Neural cell (in vitro differentiated cells): ENCODE measurements at regions not wholly inside any gene's neighbourhood (a gene's known extent, or its start where the extent isn't known, plus 50 kb on each side); places are given as distances from the start of the nearest gene placed in this dataset.

Experiments
- H2AFZ ChIP-seq: fragments of 200-600, 300-800 bp; sonication (generic), shearing (Covaris generic); 2 replicates; pipeline ENCODE4 v1.6.0; 2014; ENCODE audit warnings: low read depth, mild to moderate bottlenecking, antibody characterized with exemption, low read length, moderate library complexity
- H3F3A ChIP-seq: fragments of 200-600 bp; shearing (Covaris generic); 2 replicates; pipeline ENCODE4 v1.6.1; 2016; ENCODE audit warnings: mild to moderate bottlenecking, moderate library complexity, mixed read lengths, antibody characterized with exemption, low read length; ENCODE audit not compliant: insufficient read depth, poor library complexity, severe bottlenecking
- H3K27ac ChIP-seq: fragments of 200-600, 300-800 bp; sonication (generic), shearing (Covaris generic); 2 replicates; pipeline ENCODE4 v1.5.1; 2014; ENCODE audit warnings: mild to moderate bottlenecking, low read length, moderate library complexity
- H3K27me3 ChIP-seq: fragments of 300-800, 200-600 bp; sonication (generic), shearing (Covaris generic); 2 replicates; pipeline ENCODE4 v1.6.0; 2014; ENCODE audit warnings: mild to moderate bottlenecking, low read depth, low read length, moderate library complexity; ENCODE audit not compliant: insufficient read depth
- H3K36me3 ChIP-seq: fragments of 300-800, 200-600 bp; sonication (generic), shearing (Covaris generic); 2 replicates; pipeline ENCODE4 v1.5.1; 2014; ENCODE audit warnings: mild to moderate bottlenecking, antibody characterized with exemption, low read length, moderate library complexity; ENCODE audit not compliant: insufficient read depth
- H3K4me2 ChIP-seq: fragments of 300-800, 200-600 bp; sonication (generic), shearing (Covaris generic); 2 replicates; pipeline ENCODE4 v1.6.0; 2014; ENCODE audit warnings: mild to moderate bottlenecking, low read length
- H3K4me3 ChIP-seq: fragments of 300-800, 200-600 bp; sonication (generic), shearing (Covaris generic); 2 replicates; pipeline ENCODE4 v1.5.1; 2014; ENCODE audit warnings: mild to moderate bottlenecking, low read length, moderate library complexity
- H3K79me2 ChIP-seq: fragments of 200-600 bp; shearing (Covaris generic); replicated peaks from 2 replicates; pipeline ENCODE4 v1.6.0; 2014; ENCODE audit warnings: mild to moderate bottlenecking, low read length, moderate library complexity; ENCODE audit not compliant: insufficient read depth
- H3K9ac ChIP-seq: fragments of 300-800, 200-600 bp; sonication (generic), shearing (Covaris generic); 2 replicates; pipeline ENCODE4 v1.6.1; 2016; ENCODE audit warnings: mild to moderate bottlenecking, low read length, mixed read lengths
- H3K9me2 ChIP-seq: fragments of 200-600 bp; shearing (Covaris generic); 2 replicates; pipeline ENCODE4 v1.6.1; 2016; ENCODE audit warnings: mild to moderate bottlenecking, low read length, mixed read lengths; ENCODE audit not compliant: insufficient read depth
- H3K9me3 ChIP-seq: fragments of 200-600, 300-800 bp; sonication (generic), shearing (Covaris generic); 2 replicates; pipeline ENCODE4 v1.6.1; 2016; ENCODE audit warnings: mild to moderate bottlenecking, mixed run types, low read length, moderate library complexity, mixed read lengths
- H4K20me1 ChIP-seq: fragments of 200-600 bp; shearing (Covaris generic); 2 replicates; pipeline ENCODE4 v1.6.1; 2016; ENCODE audit warnings: mild to moderate bottlenecking, mixed run types; ENCODE audit not compliant: insufficient read depth
- EP300 ChIP-seq: fragments of 450-650 bp; conservative IDR thresholded peaks from 2 replicates; pipeline ENCODE4 v1.6.1; 2014; ENCODE audit warnings: antibody characterized with exemption, mild to moderate bottlenecking, moderate library complexity; ENCODE audit not compliant: poor library complexity, severe bottlenecking
- EZH2 ChIP-seq: fragments of 200-600, 300-800 bp; shearing (Covaris generic), sonication (generic); IDR thresholded peaks from 2 replicates; pipeline ENCODE4 v1.6.1; 2014; ENCODE audit warnings: antibody characterized with exemption, low read length, borderline replicate concordance, mild to moderate bottlenecking; ENCODE audit not compliant: insufficient read depth, poor library complexity, severe bottlenecking
- MXI1 ChIP-seq: fragments of 450-650 bp; conservative IDR thresholded peaks from 2 replicates; pipeline ENCODE4 v1.6.1; 2014; ENCODE audit warnings: antibody characterized with exemption, mild to moderate bottlenecking; ENCODE audit not compliant: poor library complexity, severe bottlenecking
- POLR2AphosphoS5 ChIP-seq: IDR thresholded peaks from 2 replicates; pipeline ENCODE4 v1.6.1; 2012
- RAD21 ChIP-seq: fragments of 450-650 bp; conservative IDR thresholded peaks from 2 replicates; pipeline ENCODE4 v1.6.1; 2014; ENCODE audit warnings: antibody characterized with exemption, mild to moderate bottlenecking, moderate library complexity
- SMC3 ChIP-seq: fragments of 450-650 bp; conservative IDR thresholded peaks from 2 replicates; pipeline ENCODE4 v1.6.1; 2014; ENCODE audit warnings: antibody characterized with exemption, mild to moderate bottlenecking, moderate library complexity; ENCODE audit not compliant: poor library complexity
- TAF1 ChIP-seq: IDR thresholded peaks from 2 replicates; pipeline ENCODE4 v1.6.1; 2012; ENCODE audit warnings: low read depth
- TF ChIP-seq, protein P1 (sequence below): IDR thresholded peaks from 2 replicates; pipeline ENCODE4 v1.6.1; 2012; ENCODE audit warnings: borderline replicate concordance
- TF ChIP-seq, protein P2 (sequence below): fragments of 450-650 bp; IDR thresholded peaks from 2 replicates; pipeline ENCODE4 v1.5.1; 2014; ENCODE audit warnings: antibody characterized with exemption, mild to moderate bottlenecking, moderate library complexity; ENCODE audit not compliant: poor library complexity, severe bottlenecking

DNA sequence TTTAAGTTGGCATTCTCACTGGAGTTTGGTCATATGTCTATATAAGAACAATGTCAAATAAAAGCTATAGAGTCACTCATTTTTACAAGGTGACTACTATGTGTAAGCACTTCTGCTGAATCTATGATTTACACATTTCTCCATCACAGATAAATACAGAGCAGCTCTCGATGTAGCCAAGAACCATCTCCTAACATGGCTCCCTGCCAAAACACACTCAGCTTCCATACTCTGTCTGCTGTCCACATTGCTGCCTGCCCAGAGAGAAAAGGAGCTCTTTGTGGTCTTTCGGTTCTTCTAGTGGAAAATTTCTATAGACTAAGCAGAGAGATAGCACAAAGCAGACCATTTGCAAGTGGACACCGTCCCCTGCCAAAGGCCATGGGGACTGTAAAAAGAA lies 190.9 kb upstream of the KLF12 start:
- no peaks in the 10 kb centered on the region for H3K27me3 ChIP-seq
- H3K9ac ChIP-seq = no peak overlapping the region
- no peaks in the 10 kb centered on the region for H3K36me3 ChIP-seq
- no peaks in the 10 kb centered on the region for H3K9me3 ChIP-seq
- H3K4me3 ChIP-seq = no peak overlapping the region
- TF ChIP-seq TAF1 (no peak), EZH2 (no peak), EP300 (no peak), MXI1 (no peak), POLR2AphosphoS5 (no peak), RAD21 (no peak), SMC3 (no peak)
- TF ChIP-seq, protein P1, sequence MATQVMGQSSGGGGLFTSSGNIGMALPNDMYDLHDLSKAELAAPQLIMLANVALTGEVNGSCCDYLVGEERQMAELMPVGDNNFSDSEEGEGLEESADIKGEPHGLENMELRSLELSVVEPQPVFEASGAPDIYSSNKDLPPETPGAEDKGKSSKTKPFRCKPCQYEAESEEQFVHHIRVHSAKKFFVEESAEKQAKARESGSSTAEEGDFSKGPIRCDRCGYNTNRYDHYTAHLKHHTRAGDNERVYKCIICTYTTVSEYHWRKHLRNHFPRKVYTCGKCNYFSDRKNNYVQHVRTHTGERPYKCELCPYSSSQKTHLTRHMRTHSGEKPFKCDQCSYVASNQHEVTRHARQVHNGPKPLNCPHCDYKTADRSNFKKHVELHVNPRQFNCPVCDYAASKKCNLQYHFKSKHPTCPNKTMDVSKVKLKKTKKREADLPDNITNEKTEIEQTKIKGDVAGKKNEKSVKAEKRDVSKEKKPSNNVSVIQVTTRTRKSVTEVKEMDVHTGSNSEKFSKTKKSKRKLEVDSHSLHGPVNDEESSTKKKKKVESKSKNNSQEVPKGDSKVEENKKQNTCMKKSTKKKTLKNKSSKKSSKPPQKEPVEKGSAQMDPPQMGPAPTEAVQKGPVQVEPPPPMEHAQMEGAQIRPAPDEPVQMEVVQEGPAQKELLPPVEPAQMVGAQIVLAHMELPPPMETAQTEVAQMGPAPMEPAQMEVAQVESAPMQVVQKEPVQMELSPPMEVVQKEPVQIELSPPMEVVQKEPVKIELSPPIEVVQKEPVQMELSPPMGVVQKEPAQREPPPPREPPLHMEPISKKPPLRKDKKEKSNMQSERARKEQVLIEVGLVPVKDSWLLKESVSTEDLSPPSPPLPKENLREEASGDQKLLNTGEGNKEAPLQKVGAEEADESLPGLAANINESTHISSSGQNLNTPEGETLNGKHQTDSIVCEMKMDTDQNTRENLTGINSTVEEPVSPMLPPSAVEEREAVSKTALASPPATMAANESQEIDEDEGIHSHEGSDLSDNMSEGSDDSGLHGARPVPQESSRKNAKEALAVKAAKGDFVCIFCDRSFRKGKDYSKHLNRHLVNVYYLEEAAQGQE = no peak
- H3K79me2 ChIP-seq = no peaks in the 10 kb centered on the region
- no peaks in the 10 kb centered on the region for H3K9me2 ChIP-seq
- H3K27ac ChIP-seq = no peak overlapping the region
- H3K4me2 ChIP-seq = no peak overlapping the region
- no peaks in the 10 kb centered on the region for H4K20me1 ChIP-seq
- H2AFZ ChIP-seq = no peak overlapping the region
- no peaks in the 10 kb centered on the region for H3F3A ChIP-seq

DNA sequence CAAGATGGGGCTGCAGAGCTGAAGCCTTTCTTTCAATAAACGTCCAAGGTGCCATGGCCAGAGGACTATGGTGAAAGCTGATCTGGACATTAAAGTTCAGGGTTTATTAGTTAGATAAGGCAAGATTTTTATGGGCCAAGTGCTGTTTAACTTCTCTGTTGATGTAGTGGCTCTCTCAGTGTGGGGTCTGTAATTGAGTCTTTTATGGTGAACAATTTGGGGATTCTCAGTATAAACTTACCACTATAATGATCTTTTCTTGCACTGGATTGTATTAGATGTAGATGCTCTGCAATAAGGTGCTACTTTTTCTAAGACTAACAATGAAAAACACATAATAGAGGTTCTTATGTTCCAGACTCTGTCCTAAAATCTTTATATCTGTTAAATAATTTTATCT lies 190.1 kb upstream of the KLF12 start:
- H3K79me2 ChIP-seq = no peaks in the 10 kb centered on the region
- H3K27me3 ChIP-seq = no peaks in the 10 kb centered on the region
- H3K9ac ChIP-seq = no peak overlapping the region
- no peaks in the 10 kb centered on the region for H3K36me3 ChIP-seq
- H2AFZ ChIP-seq = no peak overlapping the region
- no peak overlapping the region for H3K4me2 ChIP-seq
- no peaks in the 10 kb centered on the region for H3K9me2 ChIP-seq
- no peaks in the 10 kb centered on the region for H4K20me1 ChIP-seq
- H3K9me3 ChIP-seq = no peaks in the 10 kb centered on the region
- TF ChIP-seq EZH2 (no peak), EP300 (no peak), POLR2AphosphoS5 (no peak), SMC3 (no peak)
- TF ChIP-seq, protein P2, sequence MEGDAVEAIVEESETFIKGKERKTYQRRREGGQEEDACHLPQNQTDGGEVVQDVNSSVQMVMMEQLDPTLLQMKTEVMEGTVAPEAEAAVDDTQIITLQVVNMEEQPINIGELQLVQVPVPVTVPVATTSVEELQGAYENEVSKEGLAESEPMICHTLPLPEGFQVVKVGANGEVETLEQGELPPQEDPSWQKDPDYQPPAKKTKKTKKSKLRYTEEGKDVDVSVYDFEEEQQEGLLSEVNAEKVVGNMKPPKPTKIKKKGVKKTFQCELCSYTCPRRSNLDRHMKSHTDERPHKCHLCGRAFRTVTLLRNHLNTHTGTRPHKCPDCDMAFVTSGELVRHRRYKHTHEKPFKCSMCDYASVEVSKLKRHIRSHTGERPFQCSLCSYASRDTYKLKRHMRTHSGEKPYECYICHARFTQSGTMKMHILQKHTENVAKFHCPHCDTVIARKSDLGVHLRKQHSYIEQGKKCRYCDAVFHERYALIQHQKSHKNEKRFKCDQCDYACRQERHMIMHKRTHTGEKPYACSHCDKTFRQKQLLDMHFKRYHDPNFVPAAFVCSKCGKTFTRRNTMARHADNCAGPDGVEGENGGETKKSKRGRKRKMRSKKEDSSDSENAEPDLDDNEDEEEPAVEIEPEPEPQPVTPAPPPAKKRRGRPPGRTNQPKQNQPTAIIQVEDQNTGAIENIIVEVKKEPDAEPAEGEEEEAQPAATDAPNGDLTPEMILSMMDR = no peak
- no peak overlapping the region for H3K4me3 ChIP-seq
- H3K27ac ChIP-seq = no peak overlapping the region
- no peaks in the 10 kb centered on the region for H3F3A ChIP-seq

DNA sequence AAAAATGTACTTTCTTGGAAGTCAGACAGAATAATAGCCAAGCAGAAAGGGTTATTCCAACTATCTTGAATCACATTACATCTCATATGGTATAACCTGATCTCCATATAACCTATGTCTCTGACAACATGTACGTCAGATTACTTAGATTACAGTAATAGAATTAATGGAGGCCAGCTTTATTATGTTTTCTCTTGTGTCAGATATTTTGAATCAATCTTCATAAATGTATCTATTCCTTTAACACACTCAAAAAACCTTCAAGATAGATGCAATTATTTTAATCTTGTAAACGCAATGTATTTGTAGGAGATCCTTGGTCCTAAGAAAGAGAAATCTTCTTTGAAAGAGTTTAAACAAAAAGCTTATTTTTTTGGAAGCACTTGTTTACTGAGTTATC lies 188.4 kb upstream of the KLF12 start:
- TF ChIP-seq MXI1 = no peak
- no peak for TF ChIP-seq EP300
- TF ChIP-seq POLR2AphosphoS5 = no peak
- TF ChIP-seq EZH2 = no peak
- no peak for TF ChIP-seq TAF1
- TF ChIP-seq RAD21 = no peak
- TF ChIP-seq, protein P2 = no peak
- TF ChIP-seq, protein P1 = no peak
- no peak for TF ChIP-seq SMC3

More for the DNA sequence above, 188.4 kb upstream of the KLF12 start:
- no peak overlapping the region for H3K4me2 ChIP-seq
- H3K9me2 ChIP-seq = no peaks in the 10 kb centered on the region
- no peak overlapping the region for H3K4me3 ChIP-seq
- H3K27ac ChIP-seq = no peak overlapping the region
- H3F3A ChIP-seq = no peaks in the 10 kb centered on the region
- H2AFZ ChIP-seq = no peak overlapping the region
- H3K9me3 ChIP-seq = no peaks in the 10 kb centered on the region
- no peaks in the 10 kb centered on the region for H3K79me2 ChIP-seq
- H4K20me1 ChIP-seq = no peaks in the 10 kb centered on the region
- no peaks in the 10 kb centered on the region for H3K36me3 ChIP-seq
- H3K27me3 ChIP-seq = no peaks in the 10 kb centered on the region
- H3K9ac ChIP-seq = no peak overlapping the region
